ENCODE measurements at regions not wholly inside any gene's neighbourhood (a gene's known extent, or its start where the extent isn't known, plus 50 kb on each side); places are given as distances from the start of the nearest gene placed in this dataset.

- TF ChIP-seq ZNF274 (IDR thresholded peaks at IDR 0.05; ENCODE audit: low read depth, low read length), result no peak
- TF ChIP-seq SUZ12 (IDR thresholded peaks at IDR 0.05; ENCODE audit: extremely low read depth, insufficient read depth, insufficient read length), result no peak
Observed at GRCh38 chr1:81605023-81605422, 195.7 kb upstream of the ADGRL2 start.
